ENCODE measurements at regions not wholly inside any gene's neighbourhood (a gene's known extent, or its start where the extent isn't known, plus 50 kb on each side); places are given as distances from the start of the nearest gene placed in this dataset.

- TF ChIP-seq CTCF (IDR thresholded peaks at IDR 0.05; ENCODE audit: low read length) (no peak), EZH2 (optimal IDR thresholded peaks at IDR 0.05; ENCODE audit: low read depth, low read length) (no peak)
Measured at GRCh38 chr3:74824366-74824765, 209.9 kb upstream of the CNTN3 start.

Data from MM.1S (cell line).